ENCODE measurements at regions not wholly inside any gene's neighbourhood (a gene's known extent, or its start where the extent isn't known, plus 50 kb on each side); places are given as distances from the start of the nearest gene placed in this dataset.

- ChIA-PET POLR2A (no interaction called here), CTCF (interaction anchor here (0.8 kb wide), 1 partner anchor 8 kb away, joined by 3 read pairs; no protein-coding TSS in a partner anchor)
These were observed 52.3 kb upstream of the DPYSL4 start for GRCh38 chr10:132134241-132135052.

- CTCF ChIA-PET: no interaction called here
- POLR2A ChIA-PET: no interaction called here
These were observed 51.5 kb upstream of the DPYSL4 start for GRCh38 chr10:132135053-132135872.

GRCh38 chr10:132136097-132136521 is 50.6 kb upstream of the DPYSL4 start:
- ChIA-PET POLR2A (no interaction called here), CTCF (no interaction called here)

GRCh38 chr10:132136689-132137088 is 50.1 kb upstream of the DPYSL4 start:
- CTCF ChIA-PET: no interaction called here
- POLR2A ChIA-PET: no interaction called here
